Type B pancreatic cell (in vitro differentiated cells): ENCODE measurements at regions not wholly inside any gene's neighbourhood (a gene's known extent, or its start where the extent isn't known, plus 50 kb on each side); places are given as distances from the start of the nearest gene placed in this dataset.

ENCODE experiments used
- DNase-seq: peaks from one replicate; pipeline ENCODE4 v3.0.0; 2021; ENCODE audit warnings: mixed read lengths; ENCODE audit not compliant: unreplicated experiment; ENCODE audit errors: extremely low spot score
- H3K27ac Mint-ChIP-seq: 2 replicates; pipeline ENCODE4 v1.8.0; 2021; ENCODE audit warnings: mild to moderate bottlenecking, mixed read lengths
- H3K27me3 Mint-ChIP-seq: 2 replicates; pipeline ENCODE4 v1.8.0; 2021; ENCODE audit warnings: mixed read lengths
- H3K36me3 Mint-ChIP-seq: 2 replicates; pipeline ENCODE4 v1.8.0; 2021; ENCODE audit warnings: mixed read lengths
- H3K4me1 Mint-ChIP-seq: one replicate; pipeline ENCODE4 v1.8.0; 2021; ENCODE audit warnings: mixed read lengths; ENCODE audit not compliant: unreplicated experiment
- H3K4me3 Mint-ChIP-seq: 2 replicates; pipeline ENCODE4 v1.8.0; 2021; ENCODE audit warnings: mild to moderate bottlenecking, mixed read lengths
- H3K9me3 Mint-ChIP-seq: 2 replicates; pipeline ENCODE4 v1.8.0; 2021; ENCODE audit warnings: mixed read lengths
- CTCF ChIP-seq: fragments of 200-600 bp; sonication (generic); conservative IDR thresholded peaks from 2 replicates; pipeline ENCODE4 v1.5.0; 2021; ENCODE audit warnings: antibody characterized with exemption, mild to moderate bottlenecking

- Mint-ChIP-seq H3K27me3 (no peaks in the 10 kb centered on the region), H3K4me3 (no peak overlapping the region), H3K9me3 (peaks cover 3% of the 10 kb centered on the region), H3K27ac (no peak overlapping the region), H3K4me1 (no peaks in the 10 kb centered on the region), H3K36me3 (no peaks in the 10 kb centered on the region)
- no peak for DNase-seq
- no peak for TF ChIP-seq CTCF
These were observed 186.0 kb upstream of the FRMPD4 start for GRCh38 chrX:11952176-11952720.

- peaks cover 3% of the 10 kb centered on the region for H3K9me3 Mint-ChIP-seq
- no peak for DNase-seq
- no peaks in the 10 kb centered on the region for H3K4me1 Mint-ChIP-seq
- TF ChIP-seq CTCF: no peak
- no peak overlapping the region for H3K27ac Mint-ChIP-seq
- H3K36me3 Mint-ChIP-seq: no peaks in the 10 kb centered on the region
- H3K27me3 Mint-ChIP-seq: no peaks in the 10 kb centered on the region
- H3K4me3 Mint-ChIP-seq: no peak overlapping the region
These were observed 184.7 kb upstream of the FRMPD4 start for GRCh38 chrX:11953615-11954014.

GRCh38 chrX:11954176-11954575 is 184.1 kb upstream of the FRMPD4 start:
- Mint-ChIP-seq H3K4me1 (no peaks in the 10 kb centered on the region), H3K36me3 (no peaks in the 10 kb centered on the region), H3K27me3 (no peaks in the 10 kb centered on the region), H3K4me3 (no peak overlapping the region), H3K27ac (no peak overlapping the region), H3K9me3 (peaks cover 3% of the 10 kb centered on the region)
- TF ChIP-seq CTCF: no peak
- no peak for DNase-seq

- H3K27me3 Mint-ChIP-seq: no peaks in the 10 kb centered on the region
- H3K4me3 Mint-ChIP-seq: no peak overlapping the region
- no peaks in the 10 kb centered on the region for H3K9me3 Mint-ChIP-seq
- H3K4me1 Mint-ChIP-seq: no peaks in the 10 kb centered on the region
- H3K36me3 Mint-ChIP-seq: no peaks in the 10 kb centered on the region
- no peak for TF ChIP-seq CTCF
- no peak for DNase-seq
- no peak overlapping the region for H3K27ac Mint-ChIP-seq
These were observed 178.2 kb upstream of the FRMPD4 start for GRCh38 chrX:11960031-11960430.

GRCh38 chrX:11965436-11965835 is 172.8 kb upstream of the FRMPD4 start:
- H3K4me3 Mint-ChIP-seq: no peak overlapping the region
- H3K27ac Mint-ChIP-seq: no peak overlapping the region
- no peaks in the 10 kb centered on the region for H3K27me3 Mint-ChIP-seq
- no peak for TF ChIP-seq CTCF
- H3K9me3 Mint-ChIP-seq: no peaks in the 10 kb centered on the region
- no peaks in the 10 kb centered on the region for H3K36me3 Mint-ChIP-seq
- DNase-seq: no peak
- no peaks in the 10 kb centered on the region for H3K4me1 Mint-ChIP-seq
